ENCODE measurements at regions not wholly inside any gene's neighbourhood (a gene's known extent, or its start where the extent isn't known, plus 50 kb on each side); places are given as distances from the start of the nearest gene placed in this dataset.

DNA sequence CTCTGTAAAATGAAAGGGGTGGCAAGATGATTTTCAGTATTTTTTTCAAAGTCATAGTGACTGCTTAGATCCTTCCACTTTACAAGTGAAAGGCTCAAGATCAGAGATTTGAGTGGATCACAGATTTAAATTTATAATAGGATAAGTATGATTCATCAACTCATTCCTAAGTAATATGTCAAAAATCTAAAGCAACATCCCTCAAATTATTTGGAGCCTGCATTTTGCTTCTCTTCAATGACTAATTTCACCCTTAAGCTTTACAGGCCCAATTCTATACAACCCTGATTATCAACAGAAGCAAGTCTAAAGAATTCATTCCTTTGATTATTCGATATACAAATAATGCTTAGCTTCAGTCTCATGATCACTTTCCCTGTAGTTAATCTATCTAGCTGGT is 93.9 kb upstream of the HEY2 start:
- TF ChIP-seq NFATC4 (CRISPR knock-in tag; IDR thresholded peaks at IDR 0.05), result no peak
- no peak for TF ChIP-seq NR1H2 (CRISPR knock-in tag; IDR thresholded peaks at IDR 0.05)
- TF ChIP-seq USF1 (CRISPR knock-in tag; IDR thresholded peaks at IDR 0.05), result no peak
- TF ChIP-seq MAX (CRISPR knock-in tag; IDR thresholded peaks at IDR 0.05), result no peak
- no peak for TF ChIP-seq EMX1 (CRISPR knock-in tag; IDR thresholded peaks at IDR 0.05)
- TF ChIP-seq TEAD1 (CRISPR knock-in tag; IDR thresholded peaks at IDR 0.05), result no peak
- TF ChIP-seq ETV6 (CRISPR knock-in tag; IDR thresholded peaks at IDR 0.05), result no peak
- no peak for TF ChIP-seq OVOL2 (CRISPR knock-in tag; IDR thresholded peaks at IDR 0.05; ENCODE audit: borderline replicate concordance)
- no peak for TF ChIP-seq ZNF671 (CRISPR knock-in tag; IDR thresholded peaks at IDR 0.05)
- TF ChIP-seq, protein P1, sequence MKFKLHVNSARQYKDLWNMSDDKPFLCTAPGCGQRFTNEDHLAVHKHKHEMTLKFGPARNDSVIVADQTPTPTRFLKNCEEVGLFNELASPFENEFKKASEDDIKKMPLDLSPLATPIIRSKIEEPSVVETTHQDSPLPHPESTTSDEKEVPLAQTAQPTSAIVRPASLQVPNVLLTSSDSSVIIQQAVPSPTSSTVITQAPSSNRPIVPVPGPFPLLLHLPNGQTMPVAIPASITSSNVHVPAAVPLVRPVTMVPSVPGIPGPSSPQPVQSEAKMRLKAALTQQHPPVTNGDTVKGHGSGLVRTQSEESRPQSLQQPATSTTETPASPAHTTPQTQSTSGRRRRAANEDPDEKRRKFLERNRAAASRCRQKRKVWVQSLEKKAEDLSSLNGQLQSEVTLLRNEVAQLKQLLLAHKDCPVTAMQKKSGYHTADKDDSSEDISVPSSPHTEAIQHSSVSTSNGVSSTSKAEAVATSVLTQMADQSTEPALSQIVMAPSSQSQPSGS (CRISPR knock-in tag; IDR thresholded peaks at IDR 0.05; ENCODE audit: borderline replicate concordance, low read depth), result no peak
- TF ChIP-seq IRF1 (CRISPR knock-in tag; IDR thresholded peaks at IDR 0.05), result no peak
- TF ChIP-seq TEAD4 (CRISPR knock-in tag; IDR thresholded peaks at IDR 0.05), result no peak
- no peak for TF ChIP-seq SMAD4 (CRISPR knock-in tag; IDR thresholded peaks at IDR 0.05)
- CTCF ChIA-PET, result no interaction called here
- Mint-ChIP-seq H3K9me3 (peaks cover 8% of the 10 kb centered on the region), H3K4me3 (no peak overlapping the region), H3K4me1 (peaks cover 17% of the 10 kb centered on the region), H3K27me3 (ENCODE audit: low read depth) (peaks cover 36% of the 10 kb centered on the region), H3K36me3 (peaks cover 6% of the 10 kb centered on the region), H3K27ac (no peak overlapping the region)
- DNase-seq (ENCODE audit: low spot score) (no peak), ATAC-seq (no peak)
- POLR2A ChIA-PET, result no interaction called here

DNA sequence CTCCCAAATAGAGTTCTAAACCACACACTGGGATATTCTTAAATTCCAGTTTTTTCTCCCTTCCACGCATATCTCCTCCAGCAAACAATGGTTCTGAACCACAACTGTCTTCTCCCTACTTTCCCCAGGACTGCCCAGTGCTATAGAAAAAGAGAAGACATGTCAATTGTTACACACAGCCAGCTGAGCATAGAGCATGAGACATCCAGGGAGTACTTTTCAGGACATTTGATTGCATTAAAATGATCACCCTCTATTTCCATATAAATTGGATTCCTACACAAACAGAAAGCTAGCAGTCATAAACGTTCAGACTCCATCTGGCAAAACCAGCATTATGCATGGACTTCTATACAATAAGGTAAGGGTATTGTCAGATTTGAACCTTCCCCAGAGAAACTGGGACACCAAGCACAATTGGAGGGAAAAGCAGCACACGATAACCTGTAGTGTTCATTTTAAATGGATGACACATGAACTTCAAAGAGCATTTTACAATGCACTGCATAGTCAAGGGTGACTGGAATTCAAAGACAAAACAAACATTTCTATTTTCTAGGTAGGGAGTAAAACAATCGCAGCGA is 93.1 kb upstream of the HEY2 start:
- ChIA-PET CTCF (no interaction called here), POLR2A (no interaction called here)
- DNase-seq (ENCODE audit: low spot score), result no peak
- TF ChIP-seq CREM (CRISPR knock-in tag; IDR thresholded peaks at IDR 0.05) (no peak), NFE2L1 (CRISPR knock-in tag; IDR thresholded peaks at IDR 0.05) (no peak), GABPB1 (CRISPR knock-in tag; IDR thresholded peaks at IDR 0.05) (no peak), ZNF671 (CRISPR knock-in tag; IDR thresholded peaks at IDR 0.05) (no peak), ATF6 (CRISPR knock-in tag; IDR thresholded peaks at IDR 0.05) (no peak), MLX (CRISPR knock-in tag; IDR thresholded peaks at IDR 0.05) (no peak)
- TF ChIP-seq, protein P1 (CRISPR knock-in tag; IDR thresholded peaks at IDR 0.05; ENCODE audit: borderline replicate concordance, low read depth), result no peak
- no peak for ATAC-seq
- H3K27ac Mint-ChIP-seq, result no peak overlapping the region
- H3K36me3 Mint-ChIP-seq, result peaks cover 6% of the 10 kb centered on the region
- H3K4me1 Mint-ChIP-seq, result peaks cover 17% of the 10 kb centered on the region
- H3K9me3 Mint-ChIP-seq, result peaks cover 8% of the 10 kb centered on the region
- H3K4me3 Mint-ChIP-seq, result no peak overlapping the region
- peaks cover 36% of the 10 kb centered on the region for H3K27me3 Mint-ChIP-seq (ENCODE audit: low read depth)

Data from WTC11 (cell line).